Bronchial epithelial cell (primary cell): ENCODE measurements at regions not wholly inside any gene's neighbourhood (a gene's known extent, or its start where the extent isn't known, plus 50 kb on each side); places are given as distances from the start of the nearest gene placed in this dataset.

Source experiments
- DNase-seq: peaks from one replicate; pipeline ENCODE4 v3.0.0-alpha.2; 2010; ENCODE audit warnings: low read depth
- FAIRE-seq: peaks from 2 replicates; lab custom pipeline; 2011; peaks lifted over from hg19 to GRCh38; lab: Jason Lieb, UNC
- H3K27me3 ChIP-seq: 2 replicates; pipeline ENCODE4 v1.5.1; 2011; ENCODE audit warnings: low read length; ENCODE audit not compliant: control insufficient read depth, insufficient read depth
- H3K36me3 ChIP-seq: 2 replicates; pipeline ENCODE4 v1.5.1; 2011; ENCODE audit warnings: low read length; ENCODE audit not compliant: control insufficient read depth, insufficient read depth
- H3K4me3 ChIP-seq: 2 replicates; pipeline ENCODE4 v1.5.1; 2011; ENCODE audit warnings: mild to moderate bottlenecking, low read depth, low read length, control low read depth
- CTCF ChIP-seq: IDR thresholded peaks from 2 replicates; pipeline ENCODE4 v1.5.1; 2011; ENCODE audit warnings: mild to moderate bottlenecking, moderate library complexity, low read length, control low read depth, inconsistent platforms; ENCODE audit not compliant: insufficient read depth, severe bottlenecking

- FAIRE-seq, result no peak
- Histone ChIP-seq H3K27me3 (no peaks in the 10 kb centered on the region), H3K4me3 (no peak overlapping the region), H3K36me3 (no peaks in the 10 kb centered on the region)
- peak; percentile 92 for DNase-seq
- no peak for TF ChIP-seq CTCF
Measured at GRCh38 chr7:41188163-41189130, 514.4 kb downstream of the INHBA start.

GRCh38 chr7:41187322-41187721, 515.6 kb downstream of the INHBA start:
- no peaks in the 10 kb centered on the region for H3K36me3 ChIP-seq
- no peak for FAIRE-seq
- H3K27me3 ChIP-seq, result no peaks in the 10 kb centered on the region
- peak; percentile 83 for DNase-seq
- no peak for TF ChIP-seq CTCF
- no peak overlapping the region for H3K4me3 ChIP-seq

GRCh38 chr7:41185851-41186250, 517.0 kb downstream of the INHBA start:
- DNase-seq (peak; percentile 81), FAIRE-seq (no peak)
- Histone ChIP-seq H3K4me3 (no peak overlapping the region), H3K27me3 (no peaks in the 10 kb centered on the region), H3K36me3 (no peaks in the 10 kb centered on the region)
- TF ChIP-seq CTCF, result no peak

- Histone ChIP-seq H3K4me3 (no peak overlapping the region), H3K36me3 (no peaks in the 10 kb centered on the region), H3K27me3 (no peaks in the 10 kb centered on the region)
- TF ChIP-seq CTCF, result no peak
- peak; percentile 16 for DNase-seq
- no peak for FAIRE-seq
Measured at GRCh38 chr7:41183741-41184140, 519.1 kb downstream of the INHBA start.

GRCh38 chr7:41182782-41183181, 520.1 kb downstream of the INHBA start:
- H3K4me3 ChIP-seq, result no peak overlapping the region
- DNase-seq (no peak), FAIRE-seq (no peak)

More at GRCh38 chr7:41182782-41183181, 520.1 kb downstream of the INHBA start:
- TF ChIP-seq CTCF, result no peak
- no peaks in the 10 kb centered on the region for H3K36me3 ChIP-seq
- H3K27me3 ChIP-seq, result no peaks in the 10 kb centered on the region
